A673 (cell line): ENCODE measurements at regions not wholly inside any gene's neighbourhood (a gene's known extent, or its start where the extent isn't known, plus 50 kb on each side); places are given as distances from the start of the nearest gene placed in this dataset.

Experiments used
- BruUV-seq: library from RNA; stranded (reverse); fragments of 400-500 nt; replicated peaks from 2 replicates; lab custom pipeline; 2021; lab: Mats Ljungman, UMichigan
- CTCF ChIA-PET: fragments of 300-600 bp; sonication (Branson Sonifier 250); formaldehyde crosslinking; loops from one replicate; lab custom pipeline; 2022; ENCODE audit warnings: antibody characterized with exemption; lab: Charles Lee
- POLR2A ChIA-PET: fragments of 300-600 bp; sonication (Branson Sonifier 250); formaldehyde crosslinking; loops from one replicate; lab custom pipeline; 2022; ENCODE audit warnings: antibody characterized with exemption; ENCODE audit not compliant: low non-redundant PET; lab: Charles Lee
- DNase-seq: peaks from one replicate; pipeline ENCODE4 v3.0.0-alpha.2; 2015; ENCODE audit warnings: low spot score
- H3K27ac ChIP-seq: fragments of 200-600 bp; sonication (generic); 2 replicates; pipeline ENCODE4 v1.5.1; 2016; ENCODE audit warnings: mixed run types, low read depth, mild to moderate bottlenecking, mixed read lengths, antibody characterized with exemption, low read length; ENCODE audit not compliant: poor library complexity, severe bottlenecking
- H3K27me3 ChIP-seq: fragments of 200-600 bp; sonication (generic); replicated peaks from 2 replicates; pipeline ENCODE4 v1.6.1; 2017; ENCODE audit warnings: mixed run types, low read depth, mild to moderate bottlenecking, mixed read lengths, antibody characterized with exemption, low read length; ENCODE audit not compliant: insufficient read depth, poor library complexity
- H3K36me3 ChIP-seq: fragments of 200-600 bp; sonication (generic); 2 replicates; pipeline ENCODE4 v1.6.1; 2016; ENCODE audit warnings: mixed run types, mild to moderate bottlenecking, mixed read lengths, antibody characterized with exemption, low read length; ENCODE audit not compliant: insufficient read depth, poor library complexity, severe bottlenecking
- H3K4me1 ChIP-seq: fragments of 200-600 bp; sonication (generic); 2 replicates; pipeline ENCODE4 v1.6.1; 2017; ENCODE audit warnings: mixed run types, mild to moderate bottlenecking, mixed read lengths, antibody characterized with exemption, low read length; ENCODE audit not compliant: insufficient read depth, poor library complexity, severe bottlenecking
- H3K4me3 ChIP-seq: fragments of 200-600 bp; sonication (generic); 2 replicates; pipeline ENCODE4 v1.5.1; 2016; ENCODE audit warnings: low read depth, mixed run types, mild to moderate bottlenecking, mixed read lengths, low read length; ENCODE audit not compliant: poor library complexity, severe bottlenecking
- H3K9me3 ChIP-seq: fragments of 200-600 bp; sonication (generic); 2 replicates; pipeline ENCODE4 v1.6.1; 2016; ENCODE audit warnings: mixed run types, low read depth, mild to moderate bottlenecking, mixed read lengths, antibody characterized with exemption, low read length; ENCODE audit not compliant: poor library complexity, severe bottlenecking
- CTCF ChIP-seq: fragments of 300-800, 200-600 bp; sonication (generic); conservative IDR thresholded peaks from 2 replicates; pipeline ENCODE4 v1.5.1; 2017; ENCODE audit warnings: low read depth, mild to moderate bottlenecking, antibody characterized with exemption, low read length, moderate library complexity, mixed read lengths
- EZH2 ChIP-seq: fragments of 200-600 bp; sonication (generic); IDR thresholded peaks from 2 replicates; pipeline ENCODE4 v1.6.1; 2017; ENCODE audit warnings: borderline replicate concordance, low read depth, mild to moderate bottlenecking, mixed read lengths, antibody characterized with exemption, low read length; ENCODE audit not compliant: poor library complexity, severe bottlenecking
- intact Hi-C: fragments of 100-400 bp; cut with micrococcal nuclease; formaldehyde crosslinking; loops from one replicate; pipeline ENCODE4 v1.10.0; 2022; ENCODE audit not compliant: unreplicated experiment

DNA sequence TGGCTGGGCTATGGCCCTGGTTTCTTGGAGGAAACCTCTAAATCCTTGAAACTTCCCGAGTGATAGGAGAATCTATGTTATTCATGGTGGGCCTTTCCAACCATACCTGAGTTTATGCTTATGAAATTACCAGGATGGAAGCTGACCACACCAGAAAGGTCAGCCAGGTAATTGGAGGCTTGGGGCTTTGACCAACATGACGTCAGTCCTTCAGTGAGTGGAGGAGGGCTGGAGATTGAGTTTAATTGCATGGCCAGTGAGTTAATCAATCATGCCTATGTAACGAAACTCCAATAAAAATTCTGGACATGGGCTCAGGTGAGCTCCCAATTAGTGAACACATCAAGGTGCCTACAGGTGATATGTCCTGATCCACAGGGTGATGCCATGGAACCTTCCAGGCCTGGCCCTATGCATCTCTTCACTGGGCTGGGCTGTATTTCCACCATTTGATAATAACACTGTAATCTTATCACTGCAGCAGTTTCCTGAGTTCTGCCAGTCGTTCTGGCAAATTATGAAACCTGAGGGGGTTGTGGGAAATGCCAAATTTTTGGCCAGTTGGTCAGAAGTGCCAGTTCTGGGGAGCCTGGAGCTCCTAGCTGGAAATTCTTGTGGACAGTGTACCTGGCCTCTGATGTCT is 106.5 kb downstream of the CDH26 start:
- BruUV-seq, result no TSS peak
- Histone ChIP-seq H3K4me3 (no peak overlapping the region), H3K9me3 (peaks cover 4% of the 10 kb centered on the region), H3K27ac (no peak overlapping the region), H3K27me3 (no peaks in the 10 kb centered on the region), H3K36me3 (no peaks in the 10 kb centered on the region), H3K4me1 (peaks cover 33% of the 10 kb centered on the region)
- no peak for DNase-seq
- ChIA-PET CTCF (no interaction called here), POLR2A (no interaction called here)
- TF ChIP-seq CTCF (no peak), EZH2 (no peak)
- intact Hi-C loops, result no loop called here

GRCh38 chr20:60065741-60066437 is 107.7 kb downstream of the CDH26 start:
- ChIA-PET CTCF (no interaction called here), POLR2A (no interaction called here)
- H3K4me3 ChIP-seq, result no peak overlapping the region
- H3K27me3 ChIP-seq, result no peaks in the 10 kb centered on the region
- peaks cover 4% of the 10 kb centered on the region for H3K9me3 ChIP-seq
- DNase-seq, result no peak
- H3K4me1 ChIP-seq, result peaks cover 41% of the 10 kb centered on the region
- intact Hi-C loops, result no loop called here
- no peak overlapping the region for H3K27ac ChIP-seq
- BruUV-seq, result no TSS peak
- TF ChIP-seq CTCF (no peak), EZH2 (no peak)
- no peaks in the 10 kb centered on the region for H3K36me3 ChIP-seq

DNA sequence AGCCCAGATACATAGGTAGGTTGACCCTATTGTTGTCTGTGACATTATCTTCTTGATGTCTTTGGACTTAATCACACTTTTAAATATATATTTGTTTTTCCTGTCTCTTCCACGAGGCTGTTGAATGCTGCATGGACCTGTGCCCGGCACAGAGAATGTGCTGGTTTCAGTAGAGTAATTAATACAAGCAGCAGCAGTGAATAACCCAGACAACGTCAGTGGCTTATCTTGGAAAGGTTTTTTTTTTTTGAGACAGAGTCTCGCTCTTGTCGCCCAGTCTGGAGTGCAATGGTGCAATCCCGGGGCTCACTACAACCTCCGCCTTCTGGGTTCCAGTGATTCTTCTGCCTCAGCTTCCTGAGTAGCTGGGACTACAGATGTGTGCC is 108.2 kb downstream of the CDH26 start:
- intact Hi-C loops, result no loop called here
- no peak for DNase-seq
- ChIA-PET POLR2A (no interaction called here), CTCF (no interaction called here)
- Histone ChIP-seq H3K4me1 (peaks cover 37% of the 10 kb centered on the region), H3K27me3 (no peaks in the 10 kb centered on the region), H3K36me3 (no peaks in the 10 kb centered on the region), H3K27ac (no peak overlapping the region), H3K4me3 (no peak overlapping the region), H3K9me3 (peaks cover 4% of the 10 kb centered on the region)
- no peak for TF ChIP-seq CTCF
- TF ChIP-seq EZH2, result no peak
- BruUV-seq, result no TSS peak
